Erythroblast (primary cell): ENCODE measurements at regions not wholly inside any gene's neighbourhood (a gene's known extent, or its start where the extent isn't known, plus 50 kb on each side); places are given as distances from the start of the nearest gene placed in this dataset.

Experiments used
- GATA1 ChIP-seq: IDR thresholded peaks from 2 replicates; pipeline ENCODE4 v1.6.1; 2011; ENCODE audit warnings: low read depth, mild to moderate bottlenecking, control low read depth, low read length, moderate library complexity
- POLR2A ChIP-seq: IDR thresholded peaks from 2 replicates; pipeline ENCODE4 v1.6.1; 2011; ENCODE audit warnings: mild to moderate bottlenecking, low read length

DNA sequence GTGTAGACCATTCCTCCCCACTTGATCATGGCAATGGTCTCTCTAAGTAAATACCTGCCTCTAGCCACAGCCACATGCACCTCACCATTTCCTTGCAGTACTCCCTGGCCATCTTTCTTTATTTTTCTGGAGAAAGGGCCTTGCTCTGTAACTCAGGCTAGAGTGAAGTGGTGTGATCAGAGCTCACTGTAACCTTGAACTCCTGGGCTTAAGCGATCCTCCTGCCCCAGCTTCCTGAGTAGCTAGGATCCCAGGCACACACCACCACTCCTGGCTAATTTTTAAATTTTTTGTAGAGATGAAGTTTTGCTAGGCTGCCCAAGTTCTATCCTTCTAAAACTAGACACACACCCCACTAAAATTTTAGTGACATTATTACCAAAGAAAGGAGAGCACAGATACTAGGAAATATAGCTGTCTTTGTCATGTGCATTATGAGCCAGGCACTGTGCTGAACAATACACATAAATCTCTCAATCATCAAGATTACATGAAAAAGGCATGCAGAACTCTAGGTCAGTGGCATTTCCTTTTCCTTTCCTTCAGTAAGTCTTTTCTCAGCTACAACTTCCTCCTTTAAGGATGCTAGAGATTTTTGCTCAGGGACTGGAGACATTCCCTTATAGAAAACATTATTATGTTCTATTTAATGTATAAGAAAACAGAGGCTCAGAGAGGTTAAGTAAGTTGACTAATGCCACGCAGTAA is 95.0 kb upstream of the SERBP1 start:
- no peak for TF ChIP-seq POLR2A
- TF ChIP-seq GATA1, result no peak
